ENCODE measurements at regions not wholly inside any gene's neighbourhood (a gene's known extent, or its start where the extent isn't known, plus 50 kb on each side); places are given as distances from the start of the nearest gene placed in this dataset.

DNA sequence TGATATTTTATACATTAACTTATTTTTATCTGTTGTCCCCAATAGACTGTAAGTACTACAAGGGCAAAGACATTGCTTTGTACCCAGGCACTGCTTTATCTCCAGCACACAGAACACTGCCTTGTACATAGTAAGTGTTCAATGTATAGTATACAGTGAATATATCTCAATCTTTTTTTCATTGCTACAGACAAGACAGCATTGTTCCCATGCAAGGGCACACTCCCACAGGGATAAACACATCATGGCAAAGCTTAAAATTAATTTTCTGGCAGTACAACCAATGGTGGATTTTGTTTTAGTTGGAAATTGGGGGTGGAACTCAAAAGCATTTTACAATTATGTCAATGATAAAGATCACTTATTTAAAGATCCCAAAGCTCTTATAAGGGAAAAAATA, 112.3 kb upstream of the EEA1 start:
- Histone ChIP-seq H3K27ac (ENCODE audit: insufficient read depth, low read length) (no peak overlapping the region), H2BK5ac (ENCODE audit: low read depth, low read length, poor library complexity, severe bottlenecking) (no peak overlapping the region), H3K23ac (ENCODE audit: low read depth, low read length) (no peak overlapping the region), H2BK120ac (ENCODE audit: low read depth, low read length) (no peak overlapping the region), H3K27me3 (ENCODE audit: control insufficient read depth, insufficient read depth, low read length) (no peaks in the 10 kb centered on the region), H3K4me3 (ENCODE audit: insufficient read depth, low read depth, low read length) (no peak overlapping the region), H3K14ac (replicated peaks; ENCODE audit: low read depth, low read length) (no peak overlapping the region), H4K5ac (ENCODE audit: low read depth, low read length) (no peak overlapping the region), H4K8ac (ENCODE audit: low read depth in 2 of 2, low read length in 2 of 2) (no peak overlapping the region), H2BK20ac (ENCODE audit: low read depth, low read length) (no peak overlapping the region), H2AFZ (replicated peaks; ENCODE audit: low read length, poor library complexity) (no peak overlapping the region), H2AK5ac (ENCODE audit: low read depth, low read length) (no peak overlapping the region), H3K9me3 (ENCODE audit: control insufficient read depth, insufficient read depth, low read length) (no peaks in the 10 kb centered on the region; the same call in 1 of the 2 replicates), H3K9ac (ENCODE audit: low read depth, low read length) (no peak overlapping the region), H3K79me1 (ENCODE audit: low read depth in 1 of 2, low read length in 2 of 2) (no peaks in the 10 kb centered on the region), H3K18ac (ENCODE audit: low read depth, low read length) (no peak overlapping the region), H3K4me1 (ENCODE audit: control insufficient read depth, insufficient read depth, low read length) (no peaks in the 10 kb centered on the region), H3K36me3 (ENCODE audit: control insufficient read depth, insufficient read depth, low read length) (no peaks in the 10 kb centered on the region), H3K56ac (ENCODE audit: extremely low read depth, insufficient read depth, low read length) (no peak overlapping the region), H4K20me1 (ENCODE audit: insufficient read depth, low read length) (no peaks in the 10 kb centered on the region), H3K4ac (ENCODE audit: low read depth, low read length) (no peak overlapping the region), H3K4me2 (ENCODE audit: low read depth, low read length) (no peak overlapping the region), H2BK15ac (ENCODE audit: low read depth, low read length) (no peak overlapping the region), H4K91ac (ENCODE audit: insufficient read depth, low read depth, low read length) (no peak overlapping the region), H3K9me1 (ENCODE audit: insufficient read depth, low read length) (no peaks in the 10 kb centered on the region), H2AK9ac (replicated peaks; ENCODE audit: low read depth, low read length, poor library complexity) (no peak overlapping the region)
- POLR2A ChIA-PET (ENCODE audit: unreplicated experiment), result no interaction called here
- intact Hi-C loops (cut with micrococcal nuclease) (no loop called here), in situ Hi-C loops (cut with MboI; ENCODE audit: low sequenced_read_pairs) (no loop called here), dilution Hi-C loops (cut with HindIII; ENCODE audit: low sequenced_read_pairs, unreplicated experiment) (no loop called here)
- CTCF ChIA-PET, result interaction anchor here (0.6 kb wide), 1 partner anchor 346 kb away, joined by 4 read pairs; no protein-coding TSS in a partner anchor
- DNase-seq, result no peak
- TF ChIP-seq SMC3 (IDR thresholded peaks at IDR 0.05; ENCODE audit: low read depth, low read length), result no peak
- no peak for ATAC-seq (ENCODE audit: low read depth)
- no TSS peak for BruUV-seq (replicated peaks)

Measured in IMR-90 (cell line).